GM21576 (cell line): ENCODE measurements at regions not wholly inside any gene's neighbourhood (a gene's known extent, or its start where the extent isn't known, plus 50 kb on each side); places are given as distances from the start of the nearest gene placed in this dataset.
"Not testable (repeated sequence)": the region's sequence is repeated elsewhere in the genome, so short reads cannot be mapped to it uniquely, and the experiment has no call there.

Experiments
- ATAC-seq: cut with Tn5 transposase; IDR thresholded peaks from one replicate; pipeline ENCODE4 v1.9.1; 2021; ENCODE audit warnings: mild to moderate bottlenecking, moderate library complexity; ENCODE audit not compliant: unreplicated experiment

DNA sequence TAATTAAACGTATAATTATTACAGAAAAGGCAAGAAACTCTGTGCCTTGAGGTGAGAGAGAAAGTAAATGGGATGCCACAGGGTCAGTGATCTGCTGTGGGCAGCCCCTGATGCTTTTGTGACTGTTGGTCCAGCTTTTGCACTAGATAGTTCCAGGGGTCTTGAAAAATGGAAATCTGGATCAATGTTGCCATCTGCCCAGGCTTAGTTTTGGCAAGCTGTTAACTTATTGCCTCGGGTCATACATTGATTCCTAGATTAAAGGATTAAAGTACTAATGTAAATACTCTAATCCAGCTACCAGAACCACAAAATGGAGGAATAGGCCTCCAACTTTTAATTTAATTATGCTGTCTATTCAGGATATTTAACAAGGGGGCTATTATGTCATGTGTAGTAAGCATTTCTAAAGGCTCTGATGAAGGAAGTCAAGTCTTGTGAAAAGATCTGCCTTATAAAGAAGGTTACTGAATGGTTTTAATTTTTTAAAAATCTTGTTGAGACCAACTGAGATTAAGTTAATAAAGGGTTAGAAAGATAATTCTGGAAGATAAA lies 376.0 kb upstream of the HS3ST5 start:
- no peak for ATAC-seq

DNA sequence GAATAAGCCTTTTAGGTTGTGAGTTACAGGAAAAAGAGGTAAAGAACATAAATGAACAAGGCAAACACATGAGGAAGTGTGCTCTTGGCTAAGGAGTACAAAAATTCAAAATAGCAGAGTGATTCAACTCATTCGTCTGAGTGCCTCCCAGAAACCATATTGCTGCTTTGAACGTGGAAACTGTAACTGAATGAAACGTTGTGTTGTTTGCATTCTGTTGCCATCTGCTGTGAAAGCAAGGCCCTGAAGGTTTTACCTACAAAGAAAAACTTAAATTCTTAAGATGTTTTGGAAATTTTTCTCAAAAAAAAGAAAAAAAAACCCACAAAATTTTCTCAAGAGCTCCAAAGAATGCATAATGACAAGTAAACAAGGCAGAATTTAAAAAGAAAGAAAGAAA lies 375.4 kb upstream of the HS3ST5 start:
- ATAC-seq = no peak

DNA sequence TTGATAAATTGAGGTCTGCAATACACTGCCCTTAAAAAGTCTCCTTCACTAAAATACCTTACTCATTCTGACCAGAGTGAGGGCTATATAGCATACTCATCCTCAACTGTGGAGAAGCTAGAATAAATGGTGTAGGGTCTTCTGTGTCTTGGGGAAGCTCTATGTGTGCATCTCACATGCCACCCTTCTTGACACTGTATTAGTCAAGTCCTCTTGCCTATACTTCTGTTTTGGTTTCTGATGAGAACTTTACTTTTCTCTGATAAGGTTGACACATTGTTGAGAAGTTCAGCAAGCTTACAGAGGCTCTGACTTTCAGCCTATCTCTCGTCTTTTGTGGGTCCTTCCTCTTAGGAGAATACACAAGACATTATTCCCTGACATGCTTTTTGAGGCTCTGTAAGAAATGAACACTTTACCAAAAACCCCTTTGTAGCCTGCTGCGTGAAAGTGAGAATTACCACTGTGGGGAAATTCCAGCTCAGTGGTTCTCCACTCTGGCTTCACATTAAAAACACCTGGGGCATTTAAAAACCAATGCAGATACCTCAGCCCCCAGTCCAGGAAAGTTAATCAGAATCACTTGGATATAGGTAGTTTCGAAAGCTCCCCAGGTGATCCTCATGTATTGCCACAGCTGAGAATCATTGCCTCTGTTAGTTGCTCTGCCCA lies 372.1 kb upstream of the HS3ST5 start:
- ATAC-seq = peak; percentile 42

DNA sequence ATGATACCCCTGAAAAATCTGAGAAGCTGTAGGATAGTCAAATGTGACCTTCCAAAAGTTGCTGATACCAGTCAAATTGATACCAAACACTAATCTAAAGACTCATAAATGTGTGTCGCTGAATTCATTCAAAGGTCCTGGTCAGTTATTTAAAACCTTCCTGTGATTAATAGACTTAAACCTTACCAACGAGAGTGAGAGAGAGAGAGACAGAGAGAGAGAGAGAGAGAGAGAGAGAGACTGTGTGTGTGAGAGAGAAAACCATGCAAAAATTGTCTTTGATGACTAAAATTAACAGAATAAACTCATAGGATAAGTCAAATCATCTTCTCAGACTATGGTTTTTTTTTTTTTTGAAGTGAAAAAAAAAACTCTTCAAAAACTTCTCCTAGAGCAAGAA lies 370.9 kb upstream of the HS3ST5 start:
- ATAC-seq = no peak

DNA sequence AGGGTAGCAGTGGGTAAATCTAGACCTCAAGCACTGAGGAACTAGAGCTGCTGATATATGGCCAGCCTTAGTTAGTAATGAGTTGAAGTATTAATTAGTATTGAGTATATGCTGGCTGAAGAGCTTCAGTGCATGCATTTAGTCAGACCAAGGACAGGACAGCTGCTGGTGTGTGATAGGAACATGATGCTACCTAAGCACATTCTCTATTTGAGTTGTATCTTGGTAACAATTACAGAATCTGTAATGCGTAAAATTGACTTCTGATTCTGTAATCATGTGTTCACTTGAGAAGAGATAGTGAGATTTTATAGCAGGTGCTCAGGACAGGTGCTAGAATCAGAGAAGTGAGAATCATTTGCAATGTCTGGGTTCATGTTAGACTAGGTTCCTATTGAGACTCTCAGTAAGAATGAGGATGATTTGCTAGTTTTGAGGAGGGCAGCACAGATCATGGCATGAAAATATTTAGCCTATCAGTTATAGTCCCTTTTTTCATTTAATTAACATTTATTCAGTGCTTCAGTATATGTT lies 369.4 kb upstream of the HS3ST5 start:
- no peak for ATAC-seq

DNA sequence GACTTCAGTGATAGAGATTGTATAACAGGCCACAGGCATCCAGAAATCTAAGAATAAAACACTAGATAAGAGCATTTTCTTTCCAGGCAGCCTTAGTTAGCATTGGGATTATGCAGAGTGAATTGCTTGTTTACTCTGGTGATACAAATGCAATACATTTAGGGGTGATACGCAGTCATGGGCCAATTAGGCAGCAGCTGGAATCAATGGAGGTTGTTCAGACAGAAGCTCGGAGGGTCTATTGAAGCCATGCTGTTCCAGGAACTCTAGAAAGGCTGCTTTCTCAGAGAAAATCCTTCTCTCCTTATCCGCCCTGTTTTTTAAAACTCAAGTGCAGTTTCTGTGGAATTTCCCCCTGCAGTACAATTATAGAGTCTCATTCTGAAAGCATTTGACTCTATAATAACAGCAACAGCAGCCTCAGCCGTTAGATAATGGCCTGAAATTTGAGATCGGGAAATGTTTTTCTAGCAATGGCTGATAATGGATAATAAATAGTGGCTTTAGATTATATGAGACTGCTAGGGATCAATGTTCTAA lies 364.3 kb upstream of the HS3ST5 start:
- ATAC-seq = no peak

DNA sequence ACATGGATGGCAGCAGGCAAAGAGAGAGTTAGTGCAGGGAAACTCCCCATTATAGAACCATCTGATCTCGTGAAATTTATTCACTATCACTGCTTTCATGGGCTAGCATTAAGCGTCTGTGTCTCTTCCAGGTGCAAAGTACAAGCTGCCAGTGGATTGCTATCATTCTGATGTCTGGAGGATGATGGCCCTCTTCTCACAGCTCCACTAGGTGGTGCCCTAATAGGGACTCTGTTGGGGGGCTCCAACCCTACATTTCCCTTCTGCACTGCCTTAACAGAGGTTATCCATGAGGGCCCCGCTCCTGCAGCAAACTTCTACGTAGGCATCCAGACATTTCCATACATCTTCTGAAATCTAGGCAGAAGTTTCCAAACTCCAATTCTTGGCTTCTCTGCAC lies 347.8 kb upstream of the HS3ST5 start:
- ATAC-seq = no peak

DNA sequence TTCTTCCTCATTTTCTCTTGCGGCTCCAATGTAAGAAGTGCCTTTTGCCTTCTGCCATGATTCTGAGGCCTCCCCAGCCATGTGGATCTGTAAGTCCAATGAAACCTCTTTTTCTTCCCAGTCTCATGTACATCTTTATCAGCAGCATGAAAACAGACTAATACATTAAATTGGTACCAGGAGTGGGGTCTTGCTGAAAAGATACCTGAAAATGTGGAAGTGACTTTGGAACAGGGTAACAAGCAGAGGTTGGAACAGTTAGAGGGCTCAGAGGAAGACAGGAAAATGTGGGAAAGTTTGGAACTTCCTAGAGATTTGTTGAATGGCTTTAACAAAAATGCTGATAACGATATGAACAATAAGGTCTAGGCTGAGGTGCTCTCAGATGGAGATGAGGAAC lies 316.7 kb upstream of the HS3ST5 start:
- no peak for ATAC-seq

DNA sequence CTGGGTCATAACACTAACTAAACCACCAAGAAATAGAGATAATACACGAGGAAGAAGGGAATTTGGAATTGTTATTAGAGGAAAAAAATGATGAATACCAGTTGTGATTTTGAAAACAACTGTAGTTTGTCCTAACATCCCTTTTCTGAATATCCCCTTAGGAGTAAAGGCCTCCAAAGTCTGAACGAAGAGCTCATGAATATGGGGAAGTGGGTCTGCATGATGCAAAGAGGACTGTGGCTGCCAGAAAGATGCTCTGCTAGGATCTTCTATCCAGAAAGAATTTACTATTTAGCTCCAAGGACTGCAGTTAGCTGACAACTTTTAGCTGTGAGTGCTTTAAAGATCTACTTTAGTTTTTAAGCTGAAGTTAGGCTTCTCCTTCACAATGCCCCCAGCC lies 308.8 kb upstream of the HS3ST5 start:
- no peak for ATAC-seq

DNA sequence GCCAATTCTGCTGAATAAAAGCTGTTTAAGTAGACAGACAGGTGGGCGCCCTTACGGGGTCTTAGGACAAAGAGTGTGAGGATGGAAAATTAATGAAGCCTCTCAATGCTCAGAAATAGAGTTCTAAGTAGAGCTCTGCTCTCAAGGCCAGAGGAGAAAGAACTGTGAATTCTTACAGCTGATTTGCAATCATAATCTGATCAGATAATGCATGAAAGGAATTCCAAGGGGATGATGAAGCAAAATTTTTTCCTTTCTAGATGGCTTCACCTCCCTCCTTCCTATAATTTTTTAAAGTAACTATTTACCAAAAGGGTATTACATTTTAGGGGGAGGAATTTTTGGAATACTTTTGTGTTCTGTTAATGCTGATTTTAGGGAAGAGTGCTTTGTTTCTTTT lies 308.1 kb upstream of the HS3ST5 start:
- no peak for ATAC-seq

DNA sequence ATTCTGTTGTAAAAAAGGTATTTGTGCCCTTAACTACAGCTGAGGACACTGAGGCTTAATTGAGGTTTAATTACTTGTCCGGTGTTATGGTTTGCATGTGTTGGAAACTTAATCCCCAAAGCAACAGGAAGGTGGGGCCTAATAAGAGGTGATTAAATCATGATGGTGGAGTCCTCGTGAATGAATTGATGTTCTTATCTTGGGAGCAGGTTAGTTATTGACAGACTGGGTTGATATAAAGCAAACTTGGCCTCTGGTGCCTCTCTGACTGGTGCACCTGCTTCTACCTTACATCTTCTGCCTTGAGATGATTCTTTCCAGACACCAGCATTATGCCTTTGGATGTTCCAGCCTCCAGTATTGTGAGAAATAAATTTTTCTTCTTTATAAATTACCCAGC lies 306.5 kb upstream of the HS3ST5 start:
- no peak for ATAC-seq

DNA sequence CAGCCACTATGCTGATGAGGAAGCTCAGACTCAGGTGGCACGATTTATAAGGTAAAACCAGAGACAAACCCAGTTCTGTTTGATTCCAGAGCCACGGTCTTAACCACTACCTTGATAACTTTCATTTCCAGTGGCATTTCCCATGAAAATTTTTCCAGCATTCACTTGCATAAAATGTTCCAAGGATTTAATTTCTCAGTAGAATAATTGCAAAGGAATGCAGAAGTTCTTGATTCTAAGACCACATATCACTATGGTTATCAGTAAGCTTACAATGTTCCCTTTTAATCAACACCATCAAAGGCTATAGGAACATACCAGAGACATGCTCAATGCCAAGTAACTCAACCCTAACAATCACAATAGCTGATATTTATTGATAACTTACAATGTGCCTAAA lies 306.0 kb upstream of the HS3ST5 start:
- ATAC-seq = no peak

DNA sequence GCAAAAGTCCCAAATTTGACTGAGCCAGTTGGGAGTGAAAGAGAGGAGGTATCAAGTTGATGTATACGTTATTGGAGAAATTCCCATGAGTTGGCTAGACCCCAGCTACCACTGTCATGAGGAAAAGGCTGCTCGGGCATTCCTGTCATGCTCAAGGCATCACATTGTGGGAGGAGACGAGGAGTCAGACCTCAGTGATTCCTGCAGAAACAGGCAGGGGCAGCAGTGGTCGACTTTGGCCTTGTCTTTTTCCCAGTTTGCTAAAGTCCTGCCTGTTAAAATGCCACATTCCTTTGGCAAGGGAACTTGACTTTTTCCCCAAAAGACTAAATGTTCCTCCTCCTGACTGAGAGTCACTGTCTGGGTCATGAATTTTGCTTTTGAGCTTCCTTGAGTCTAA lies 295.5 kb upstream of the HS3ST5 start:
- ATAC-seq = no peak

DNA sequence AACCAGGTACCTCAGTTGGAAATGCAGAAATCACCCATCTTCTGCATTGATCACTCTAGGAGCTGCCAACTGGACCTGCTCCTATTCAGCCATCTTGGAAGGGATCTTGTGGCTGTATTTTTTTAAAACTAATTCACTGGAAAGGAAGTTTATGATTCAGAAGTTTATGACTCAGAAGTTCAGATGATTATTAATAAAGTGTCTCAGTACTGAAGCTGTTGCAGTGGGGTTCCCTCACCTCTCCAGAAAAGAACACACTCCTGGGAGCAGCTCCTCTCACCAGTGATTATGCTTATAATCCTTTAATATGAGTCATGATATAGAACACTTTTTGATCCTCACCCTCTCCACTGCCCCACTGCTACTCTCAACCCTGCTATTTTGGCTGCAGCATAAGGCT lies 291.2 kb upstream of the HS3ST5 start:
- no peak for ATAC-seq

DNA sequence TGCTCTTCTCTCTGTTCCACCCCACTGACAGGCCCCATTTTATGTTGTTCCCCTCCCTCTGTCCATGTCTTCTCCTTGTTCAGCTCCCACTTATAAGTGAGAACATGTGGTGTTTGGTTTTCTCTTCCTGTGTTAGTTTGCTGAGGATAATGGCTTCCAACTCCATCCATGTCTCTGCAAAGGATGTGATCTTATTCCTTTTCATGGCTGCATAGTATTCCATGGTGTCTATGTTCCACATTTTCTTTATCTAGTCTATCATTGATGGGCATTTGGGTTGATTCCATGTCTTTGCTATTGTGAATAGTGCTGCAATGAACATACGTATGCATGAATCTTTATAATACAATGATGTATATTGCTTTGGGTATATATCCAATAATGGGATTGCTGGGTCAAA lies 283.4 kb upstream of the HS3ST5 start:
- ATAC-seq = not testable (repeated sequence)

DNA sequence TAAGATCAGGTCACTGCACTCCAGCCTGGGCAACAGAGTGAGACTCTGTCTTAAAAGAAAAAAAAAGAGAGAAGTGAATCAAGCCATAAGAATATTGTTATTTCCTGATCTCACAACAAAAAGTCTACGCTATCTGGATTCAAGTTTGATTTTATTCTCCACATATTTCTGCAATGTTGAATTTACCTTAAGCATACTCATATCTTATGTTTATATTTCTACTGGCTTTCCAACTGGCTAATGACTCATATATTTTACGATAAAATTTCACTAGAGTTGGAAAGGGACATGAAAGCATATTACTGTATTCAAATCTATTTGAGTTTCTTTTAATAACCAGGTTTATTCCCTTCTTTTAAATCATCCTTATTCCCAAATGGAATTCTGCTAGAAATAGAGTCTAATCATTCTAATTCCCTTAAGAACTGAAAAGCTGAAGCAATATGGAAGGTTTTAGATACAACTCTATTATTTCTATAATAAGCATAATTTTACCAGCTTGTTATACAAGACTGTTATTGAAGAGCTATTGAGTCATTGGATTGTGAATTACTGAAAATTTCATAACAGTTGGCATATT lies 276.9 kb upstream of the HS3ST5 start:
- ATAC-seq = no peak

DNA sequence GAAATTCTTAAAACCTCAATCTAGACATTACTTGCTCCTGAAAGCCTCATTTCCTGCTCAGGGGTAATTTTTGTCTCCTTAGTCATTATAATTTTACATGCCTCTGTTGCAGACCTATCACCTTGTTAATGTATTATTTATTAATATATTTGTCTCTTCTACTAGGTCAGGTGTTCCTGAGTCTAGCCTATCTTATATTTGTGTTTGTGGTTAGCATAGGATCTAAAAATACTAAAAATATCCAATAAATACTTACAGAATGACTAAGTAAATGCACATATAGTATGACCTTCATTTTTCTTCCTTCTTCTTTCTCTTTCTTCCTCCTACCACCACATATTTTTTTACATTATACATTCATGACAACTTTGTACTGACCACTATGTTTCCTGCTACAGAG lies 268.9 kb upstream of the HS3ST5 start:
- ATAC-seq = no peak

DNA sequence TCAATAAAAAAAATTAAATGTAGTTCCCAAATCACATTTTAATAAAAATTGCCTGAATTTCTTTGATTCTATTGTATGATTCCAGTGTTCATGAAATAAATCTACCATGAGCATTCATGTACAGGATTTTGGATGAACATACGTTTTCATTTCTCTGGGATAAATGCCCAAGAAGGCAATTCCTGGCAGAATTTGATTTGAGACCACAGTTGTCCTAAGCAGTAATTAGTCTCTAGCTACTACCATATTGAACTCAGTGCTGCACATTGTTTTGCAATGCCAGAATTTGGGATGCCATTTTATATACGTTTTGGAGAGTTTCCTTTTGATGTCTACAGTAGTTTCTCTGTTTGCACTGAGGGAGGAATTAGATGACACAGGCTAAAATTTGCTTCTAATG lies 265.3 kb upstream of the HS3ST5 start:
- no peak for ATAC-seq

DNA sequence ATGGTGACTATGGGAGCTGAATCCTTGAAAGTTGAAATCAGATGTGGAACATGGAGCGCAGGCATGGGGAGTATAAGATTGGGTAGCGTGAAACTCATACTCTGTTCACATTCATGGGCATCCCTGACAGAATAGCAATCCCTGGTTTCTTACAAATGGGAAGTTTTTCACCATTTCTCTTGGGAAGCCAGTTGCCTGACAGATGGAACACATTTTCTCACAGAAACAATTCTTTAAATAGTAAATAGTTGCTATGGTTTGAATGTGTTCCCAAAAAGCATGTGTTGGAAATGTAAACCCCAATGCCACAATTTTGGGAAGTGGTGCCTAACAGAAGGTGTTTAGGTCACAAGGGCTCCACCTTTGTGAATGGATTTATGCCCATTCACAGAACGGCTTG lies 262.8 kb upstream of the HS3ST5 start:
- ATAC-seq = no peak

DNA sequence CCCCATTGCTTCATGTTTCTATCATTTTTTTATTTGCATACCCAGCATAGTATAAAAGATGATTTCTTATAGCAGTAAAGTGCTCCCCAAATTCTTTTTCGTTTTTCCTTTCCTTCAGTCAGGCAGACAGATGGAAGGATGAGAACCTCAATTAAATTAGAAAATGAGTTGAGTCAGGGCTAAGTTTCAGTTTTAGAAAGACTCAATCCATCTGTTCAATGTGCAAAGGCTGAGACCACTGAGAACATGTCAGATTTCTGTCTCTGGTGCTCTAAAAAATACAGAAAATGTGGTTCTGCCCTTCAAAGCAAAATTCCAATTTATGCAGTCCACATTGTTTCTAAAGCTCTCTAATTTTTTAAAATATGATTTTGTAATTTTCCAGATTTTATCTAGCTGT lies 257.6 kb upstream of the HS3ST5 start:
- no peak for ATAC-seq

DNA sequence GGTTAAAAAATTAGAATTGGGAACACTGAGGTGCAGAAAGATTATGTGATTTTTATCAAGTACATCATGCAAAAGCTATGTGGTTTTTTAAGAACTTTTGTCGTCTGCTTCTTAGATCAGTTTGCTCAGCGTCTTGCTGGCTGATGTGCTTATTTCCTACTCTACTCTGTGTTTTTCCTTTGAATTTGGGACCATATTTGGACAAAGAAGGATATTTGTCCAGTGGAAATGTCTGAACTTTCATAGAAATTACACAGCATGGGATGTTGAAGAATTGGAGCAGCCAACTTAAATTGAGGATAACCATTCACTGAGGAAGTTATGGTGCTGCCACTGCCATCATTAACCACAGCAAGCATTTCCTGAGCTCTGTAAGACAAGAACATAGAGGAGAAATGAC lies 252.8 kb upstream of the HS3ST5 start:
- no peak for ATAC-seq

DNA sequence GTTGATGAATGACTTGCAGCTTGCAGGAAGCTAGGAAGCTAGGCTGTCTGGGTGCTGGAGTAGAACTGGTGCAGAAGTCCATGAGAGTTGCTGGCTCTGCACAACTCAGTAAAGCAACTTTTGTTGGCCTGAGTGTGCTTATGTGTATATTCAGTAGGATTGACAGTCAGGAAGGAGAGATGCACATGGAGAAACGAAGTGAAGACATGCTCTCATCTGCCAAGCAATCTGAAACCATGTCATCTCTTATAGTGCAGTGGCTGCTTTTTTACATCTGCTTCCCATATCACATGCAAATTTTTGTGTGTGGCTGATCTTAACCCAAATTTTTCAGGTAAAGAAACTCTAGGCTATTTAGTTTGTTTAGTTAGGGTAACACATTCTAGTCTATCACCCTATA lies 252.4 kb upstream of the HS3ST5 start:
- ATAC-seq = no peak
